CD4-positive, alpha-beta T cell (primary cell): ENCODE measurements at regions not wholly inside any gene's neighbourhood (a gene's known extent, or its start where the extent isn't known, plus 50 kb on each side); places are given as distances from the start of the nearest gene placed in this dataset.

Experiments
- ATAC-seq: fragments of 200-7000 bp; cut with Tn5 transposase; one replicate; pipeline ENCODE4 v1.10.0; 2022; ENCODE audit warnings: mild to moderate bottlenecking; ENCODE audit not compliant: poor library complexity
- CTCF ChIA-PET: fragments of 350-600 bp; sonication (Branson Sonifier 250); formaldehyde crosslinking; loops from one replicate; lab custom pipeline; 2021; ENCODE audit warnings: antibody characterized with exemption, inconsistent platforms; lab: Charles Lee
- POLR2A ChIA-PET: fragments of 350-600 bp; sonication (Branson Sonifier 250); formaldehyde crosslinking; loops from one replicate; lab custom pipeline; 2021; ENCODE audit warnings: antibody characterized with exemption, inconsistent platforms; lab: Charles Lee
- DNase-seq, 14 experiments: peaks; one replicate each; pipeline ENCODE4 v3.0.0-alpha.2; 2013 to 2020; ENCODE audit warnings: mixed read lengths in 2 of 14
- H3K27ac ChIP-seq, 2 donors: one replicate each; pipeline versions ENCODE4 v1.5.1 to v1.7.0; 2013; ENCODE audit warnings: low read length in 2 of 2, low read depth in 1 of 2, mild to moderate bottlenecking in 1 of 2
- H3K27me3 ChIP-seq, 2 experiments: 1 replicate in 1 of 2; 2 replicates in 1 of 2; pipeline versions ENCODE4 v1.6.1 to v1.7.0; 2013; ENCODE audit warnings: low read length in 2 of 2, control low read depth in 1 of 2, mild to moderate bottlenecking in 1 of 2, moderate library complexity in 1 of 2; ENCODE audit not compliant: insufficient read depth in 2 of 2, control insufficient read depth in 1 of 2
- H3K36me3 ChIP-seq: one replicate; pipeline ENCODE4 v1.6.1; 2013; ENCODE audit warnings: low read length, control low read depth; ENCODE audit not compliant: insufficient read depth
- H3K4me1 ChIP-seq: one replicate; pipeline ENCODE4 v1.6.1; 2013; ENCODE audit warnings: low read length, control low read depth; ENCODE audit not compliant: insufficient read depth
- H3K4me3 ChIP-seq: one replicate; pipeline ENCODE4 v1.5.1; 2013; ENCODE audit warnings: mild to moderate bottlenecking, low read length, moderate library complexity
- H3K9me3 ChIP-seq, 2 experiments: 1 replicate in 1 of 2; 2 replicates in 1 of 2; pipeline versions ENCODE4 v1.6.1 to v1.7.0; 2013; ENCODE audit warnings: low read length in 2 of 2, mild to moderate bottlenecking in 2 of 2, control low read depth in 1 of 2, moderate library complexity in 1 of 2; ENCODE audit not compliant: control insufficient read depth in 1 of 2, insufficient read depth in 1 of 2
- H3K27ac Mint-ChIP-seq: one replicate; pipeline ENCODE4 v1.8.0; 2020; ENCODE audit warnings: mixed read lengths
- H3K27me3 Mint-ChIP-seq: one replicate; pipeline ENCODE4 v1.8.0; 2021; ENCODE audit warnings: mixed read lengths
- H3K36me3 Mint-ChIP-seq: one replicate; pipeline ENCODE4 v1.8.0; 2021; ENCODE audit warnings: low read depth, mixed read lengths
- H3K4me1 Mint-ChIP-seq: one replicate; pipeline ENCODE4 v1.8.0; 2021; ENCODE audit warnings: low read depth, mixed read lengths
- H3K4me3 Mint-ChIP-seq: one replicate; pipeline ENCODE4 v1.8.0; 2020; ENCODE audit warnings: mild to moderate bottlenecking, mixed read lengths
- H3K9me3 Mint-ChIP-seq: one replicate; pipeline ENCODE4 v1.8.0; 2020; ENCODE audit warnings: mixed read lengths
- intact Hi-C, 2 experiments: fragments of 100-400 bp; cut with DNase I in 1 of 2; cut with micrococcal nuclease in 1 of 2; formaldehyde crosslinking; loops; one replicate each; pipeline versions ENCODE4 v1.15.1 to v1.9.0; 2023 to 2025; cut with DNase I, micrococcal nuclease
- TF ChIP-seq, protein P1 (sequence below): fragments of 200-600 bp; IDR thresholded peaks from one replicate; pipeline ENCODE4 v1.8.0; 2022; ENCODE audit warnings: antibody characterized with exemption, mild to moderate bottlenecking

DNA sequence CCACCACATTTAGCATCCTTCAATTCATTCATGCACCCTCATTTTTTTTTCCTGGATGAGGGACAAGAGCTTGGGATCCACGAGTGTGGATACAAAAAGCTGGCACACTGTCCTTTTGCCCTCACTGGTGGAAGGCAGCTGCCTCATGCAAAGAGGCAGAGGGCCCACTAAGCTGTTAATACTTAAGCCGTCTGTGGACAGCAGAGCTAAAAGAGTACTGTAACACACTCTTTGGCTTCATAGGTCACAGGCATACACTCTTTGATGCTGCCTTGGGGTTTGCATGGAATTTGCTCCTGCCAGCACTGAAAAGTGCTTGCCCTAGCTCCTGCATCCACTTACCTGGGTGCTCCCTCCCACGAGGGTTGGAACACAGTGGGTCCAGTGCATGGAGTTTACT is 978.4 kb upstream of the SPRY2 start:
- no peaks in the 10 kb centered on the region for H3K4me1 ChIP-seq
- TF ChIP-seq, protein P1, sequence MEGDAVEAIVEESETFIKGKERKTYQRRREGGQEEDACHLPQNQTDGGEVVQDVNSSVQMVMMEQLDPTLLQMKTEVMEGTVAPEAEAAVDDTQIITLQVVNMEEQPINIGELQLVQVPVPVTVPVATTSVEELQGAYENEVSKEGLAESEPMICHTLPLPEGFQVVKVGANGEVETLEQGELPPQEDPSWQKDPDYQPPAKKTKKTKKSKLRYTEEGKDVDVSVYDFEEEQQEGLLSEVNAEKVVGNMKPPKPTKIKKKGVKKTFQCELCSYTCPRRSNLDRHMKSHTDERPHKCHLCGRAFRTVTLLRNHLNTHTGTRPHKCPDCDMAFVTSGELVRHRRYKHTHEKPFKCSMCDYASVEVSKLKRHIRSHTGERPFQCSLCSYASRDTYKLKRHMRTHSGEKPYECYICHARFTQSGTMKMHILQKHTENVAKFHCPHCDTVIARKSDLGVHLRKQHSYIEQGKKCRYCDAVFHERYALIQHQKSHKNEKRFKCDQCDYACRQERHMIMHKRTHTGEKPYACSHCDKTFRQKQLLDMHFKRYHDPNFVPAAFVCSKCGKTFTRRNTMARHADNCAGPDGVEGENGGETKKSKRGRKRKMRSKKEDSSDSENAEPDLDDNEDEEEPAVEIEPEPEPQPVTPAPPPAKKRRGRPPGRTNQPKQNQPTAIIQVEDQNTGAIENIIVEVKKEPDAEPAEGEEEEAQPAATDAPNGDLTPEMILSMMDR, result no peak
- no peaks in the 10 kb centered on the region for H3K27me3 ChIP-seq
- ChIA-PET POLR2A (no interaction called here), CTCF (no interaction called here)
- no peak for DNase-seq
- H3K4me3 ChIP-seq, result no peak overlapping the region
- no peaks in the 10 kb centered on the region for H3K36me3 ChIP-seq
- no peaks in the 10 kb centered on the region for H3K27me3 Mint-ChIP-seq
- peaks cover 5% of the 10 kb centered on the region for H3K9me3 Mint-ChIP-seq
- no peaks in the 10 kb centered on the region for H3K36me3 Mint-ChIP-seq
- H3K4me1 Mint-ChIP-seq, result no peaks in the 10 kb centered on the region
- no peak overlapping the region for H3K27ac ChIP-seq
- no peak overlapping the region for H3K27ac Mint-ChIP-seq
- H3K4me3 Mint-ChIP-seq, result no peak overlapping the region
- peaks cover 0 to 15% of the 10 kb centered on the region in 2 experiments for H3K9me3 ChIP-seq
- intact Hi-C loops, result no loop called here
- ATAC-seq, result no peak

DNA sequence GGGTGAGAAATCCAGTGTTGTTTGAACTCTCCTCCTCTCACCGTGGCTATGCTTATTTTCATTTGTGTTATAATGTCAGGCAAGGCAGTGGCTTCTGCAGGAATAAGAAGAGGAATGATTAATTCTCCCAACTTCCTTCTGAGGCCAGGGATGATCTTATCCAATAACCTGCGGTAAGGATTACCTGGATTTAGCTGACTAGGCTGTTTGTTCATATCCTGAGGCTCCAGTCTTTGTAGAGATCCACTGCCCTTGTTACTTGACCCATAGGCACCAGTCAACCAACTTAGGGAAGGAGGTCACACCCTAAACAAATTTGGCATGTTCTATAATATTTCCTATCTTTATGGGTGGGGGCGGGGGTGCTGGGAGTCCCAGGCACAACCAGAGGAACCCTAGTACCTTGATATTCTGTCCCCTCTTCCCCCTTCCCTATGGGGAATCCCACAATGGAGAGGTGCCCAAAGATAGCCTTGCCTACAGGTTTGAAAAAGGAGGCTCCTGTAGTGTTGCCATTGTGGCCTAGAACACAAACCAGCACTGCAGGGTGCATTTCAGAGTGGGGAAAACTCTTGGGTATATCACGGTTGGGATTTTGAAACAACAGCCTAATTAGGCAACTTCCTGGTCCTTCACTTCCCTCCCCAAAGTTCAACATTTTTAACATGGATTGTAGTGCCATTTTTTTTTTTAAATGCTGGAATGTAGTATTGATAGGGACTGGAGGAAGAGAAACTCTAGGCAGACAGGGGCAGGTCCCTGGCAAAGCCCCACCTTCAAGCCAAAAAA is 977.5 kb upstream of the SPRY2 start:
- Histone ChIP-seq H3K4me1 (no peaks in the 10 kb centered on the region), H3K27ac (no peak overlapping the region), H3K27me3 (no peaks in the 10 kb centered on the region), H3K4me3 (no peak overlapping the region), H3K36me3 (no peaks in the 10 kb centered on the region), H3K9me3 (peaks cover 0 to 15% of the 10 kb centered on the region in 2 experiments)
- H3K9me3 Mint-ChIP-seq, result peaks cover 2% of the 10 kb centered on the region
- TF ChIP-seq, protein P1, result no peak
- CTCF ChIA-PET, result no interaction called here
- ATAC-seq (no peak), DNase-seq (no peak)
- no peaks in the 10 kb centered on the region for H3K4me1 Mint-ChIP-seq
- H3K4me3 Mint-ChIP-seq, result no peak overlapping the region
- intact Hi-C loops, result no loop called here
- no peak overlapping the region for H3K27ac Mint-ChIP-seq
- H3K36me3 Mint-ChIP-seq, result no peaks in the 10 kb centered on the region
- POLR2A ChIA-PET, result no interaction called here
- H3K27me3 Mint-ChIP-seq, result no peaks in the 10 kb centered on the region

DNA sequence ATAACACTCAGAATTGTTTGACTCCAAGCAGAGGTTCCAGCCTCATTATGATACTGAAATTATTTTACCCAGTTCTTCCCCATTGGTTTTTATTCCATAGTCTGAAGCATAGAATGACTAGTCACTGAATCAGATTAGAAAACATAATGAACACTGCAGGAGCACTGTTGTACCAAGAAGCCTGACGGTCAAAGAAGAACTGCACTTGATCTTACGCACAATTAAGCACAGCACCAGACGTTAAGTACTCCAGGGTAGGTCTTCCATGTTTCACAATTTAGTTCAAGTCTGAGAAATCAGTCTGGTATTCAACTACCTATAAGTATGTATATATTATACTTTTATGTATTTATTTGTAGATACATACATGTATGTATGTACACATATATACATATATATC is 973.5 kb upstream of the SPRY2 start:
- Histone ChIP-seq H3K9me3 (peaks cover 0 to 8% of the 10 kb centered on the region in 2 experiments), H3K27ac (no peak overlapping the region), H3K27me3 (no peaks in the 10 kb centered on the region), H3K4me3 (no peak overlapping the region), H3K36me3 (no peaks in the 10 kb centered on the region), H3K4me1 (no peaks in the 10 kb centered on the region)
- H3K4me3 Mint-ChIP-seq, result no peak overlapping the region
- H3K9me3 Mint-ChIP-seq, result peaks cover 13% of the 10 kb centered on the region
- POLR2A ChIA-PET, result no interaction called here
- DNase-seq (no peak), ATAC-seq (no peak)
- H3K36me3 Mint-ChIP-seq, result no peaks in the 10 kb centered on the region
- CTCF ChIA-PET, result no interaction called here
- TF ChIP-seq, protein P1, result no peak
- no peaks in the 10 kb centered on the region for H3K27me3 Mint-ChIP-seq
- no peaks in the 10 kb centered on the region for H3K4me1 Mint-ChIP-seq
- H3K27ac Mint-ChIP-seq, result no peak overlapping the region
- intact Hi-C loops, result no loop called here
